HEK293T (cell line): ENCODE measurements at regions not wholly inside any gene's neighbourhood (a gene's known extent, or its start where the extent isn't known, plus 50 kb on each side); places are given as distances from the start of the nearest gene placed in this dataset.

Source experiments
- CTCF ChIA-PET: fragments of 350-600 bp; formaldehyde crosslinking; extraction: SDS; loops from one replicate; lab custom pipeline; 2021; ENCODE audit warnings: antibody characterized with exemption, inconsistent platforms; lab: Yijun Ruan, JAX
- POLR2A ChIA-PET: fragments of 350-600 bp; formaldehyde crosslinking; extraction: SDS; loops from one replicate; lab custom pipeline; 2020; ENCODE audit warnings: antibody characterized with exemption, inconsistent platforms; lab: Yijun Ruan, JAX
- DNase-seq: peaks from one replicate; pipeline ENCODE4 v3.0.0; 2012; ENCODE audit warnings: mixed read lengths; ENCODE audit errors: extremely low spot score
- ARNT ChIP-seq: fragments of 450-650 bp; IDR thresholded peaks from 2 replicates; pipeline ENCODE4 v1.6.1; 2017; ENCODE audit warnings: mild to moderate bottlenecking
- BHLHE40 ChIP-seq: fragments of 450-650 bp; IDR thresholded peaks from 2 replicates; pipeline ENCODE4 v1.6.1; 2016; ENCODE audit warnings: mild to moderate bottlenecking, moderate library complexity, borderline replicate concordance
- CTBP1 ChIP-seq: fragments of 450-650 bp; IDR thresholded peaks from 2 replicates; pipeline ENCODE4 v1.6.1; 2016; ENCODE audit warnings: borderline replicate concordance
- ELF4 ChIP-seq: fragments of 450-650 bp; IDR thresholded peaks from 2 replicates; pipeline ENCODE4 v1.6.1; 2017; ENCODE audit warnings: antibody characterized with exemption
- FOXA1 ChIP-seq: fragments of 450-650 bp; IDR thresholded peaks from 2 replicates; pipeline ENCODE4 v1.6.1; 2016; ENCODE audit warnings: mild to moderate bottlenecking
- FOXK2 ChIP-seq: fragments of 450-650 bp; IDR thresholded peaks from 2 replicates; pipeline ENCODE4 v1.6.1; 2016; ENCODE audit warnings: mild to moderate bottlenecking
- FOXM1 ChIP-seq: fragments of 450-650 bp; IDR thresholded peaks from 2 replicates; pipeline ENCODE4 v1.6.1; 2017; ENCODE audit warnings: mild to moderate bottlenecking, borderline replicate concordance
- HDGF ChIP-seq: fragments of 450-650 bp; IDR thresholded peaks from 2 replicates; pipeline ENCODE4 v1.6.1; 2017; ENCODE audit warnings: antibody characterized with exemption, borderline replicate concordance
- L3MBTL2 ChIP-seq: fragments of 450-650 bp; conservative IDR thresholded peaks from 2 replicates; pipeline ENCODE4 v1.6.1; 2016; ENCODE audit warnings: mild to moderate bottlenecking
- LEF1 ChIP-seq: fragments of 450-650 bp; IDR thresholded peaks from 2 replicates; pipeline ENCODE4 v1.6.1; 2017; ENCODE audit warnings: mild to moderate bottlenecking, borderline replicate concordance
- NFRKB ChIP-seq: fragments of 450-650 bp; IDR thresholded peaks from 2 replicates; pipeline ENCODE4 v1.6.1; 2016; ENCODE audit warnings: mild to moderate bottlenecking, moderate library complexity
- PKNOX1 ChIP-seq: fragments of 450-650 bp; IDR thresholded peaks from 2 replicates; pipeline ENCODE4 v1.6.1; 2016
- SP1 ChIP-seq: fragments of 450-650 bp; IDR thresholded peaks from 2 replicates; pipeline ENCODE4 v1.6.1; 2017
- SUZ12 ChIP-seq: fragments of 450-650 bp; IDR thresholded peaks from 2 replicates; pipeline ENCODE4 v1.6.1; 2016; ENCODE audit warnings: mild to moderate bottlenecking
- TARDBP ChIP-seq: fragments of 450-650 bp; IDR thresholded peaks from 2 replicates; pipeline ENCODE4 v1.6.1; 2016
- ZNF384 ChIP-seq: fragments of 450-650 bp; IDR thresholded peaks from 2 replicates; pipeline ENCODE4 v1.6.1; 2016

GRCh38 chr5:67286006-67286405 lies 89.4 kb upstream of the CD180 start:
- TF ChIP-seq NFRKB = no peak
- CTCF ChIA-PET = no interaction called here
- POLR2A ChIA-PET = no interaction called here
- no peak for DNase-seq

DNA sequence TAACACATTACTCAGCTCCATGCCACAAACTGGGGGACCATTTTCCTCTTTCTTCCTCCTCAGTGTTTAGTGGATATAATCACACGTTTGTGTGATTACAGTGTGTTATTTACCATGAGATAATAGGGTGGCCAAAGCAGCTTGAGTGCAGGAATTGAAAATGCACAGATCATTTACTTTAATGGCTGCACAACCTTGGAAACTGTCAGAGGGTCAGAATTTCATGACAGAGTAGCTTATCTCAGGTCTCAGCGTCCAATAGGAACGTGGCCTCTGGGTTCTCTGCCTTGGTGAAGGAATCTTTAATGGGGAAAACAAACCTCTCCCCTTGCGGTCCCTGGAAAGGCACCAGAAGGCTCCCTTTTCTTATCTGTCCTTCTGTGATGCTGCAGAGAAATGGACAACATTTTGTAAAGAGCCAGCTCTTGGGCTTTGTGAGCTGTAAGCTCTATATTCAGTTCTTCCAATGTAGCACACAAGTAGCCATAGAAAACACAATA lies 87.4 kb upstream of the CD180 start:
- TF ChIP-seq LEF1 = no peak
- TF ChIP-seq SP1 = no peak
- no peak for TF ChIP-seq PKNOX1
- TF ChIP-seq CTBP1 = no peak
- no peak for TF ChIP-seq FOXM1
- no peak for TF ChIP-seq ZNF384
- no peak for TF ChIP-seq ARNT
- ChIA-PET POLR2A (no interaction called here), CTCF (interaction anchor here (0.6 to 0.8 kb wide), 3 partner anchors 44 to 1364 kb away, joined by 3 read pairs; no protein-coding TSS in a partner anchor)
- no peak for DNase-seq

DNA sequence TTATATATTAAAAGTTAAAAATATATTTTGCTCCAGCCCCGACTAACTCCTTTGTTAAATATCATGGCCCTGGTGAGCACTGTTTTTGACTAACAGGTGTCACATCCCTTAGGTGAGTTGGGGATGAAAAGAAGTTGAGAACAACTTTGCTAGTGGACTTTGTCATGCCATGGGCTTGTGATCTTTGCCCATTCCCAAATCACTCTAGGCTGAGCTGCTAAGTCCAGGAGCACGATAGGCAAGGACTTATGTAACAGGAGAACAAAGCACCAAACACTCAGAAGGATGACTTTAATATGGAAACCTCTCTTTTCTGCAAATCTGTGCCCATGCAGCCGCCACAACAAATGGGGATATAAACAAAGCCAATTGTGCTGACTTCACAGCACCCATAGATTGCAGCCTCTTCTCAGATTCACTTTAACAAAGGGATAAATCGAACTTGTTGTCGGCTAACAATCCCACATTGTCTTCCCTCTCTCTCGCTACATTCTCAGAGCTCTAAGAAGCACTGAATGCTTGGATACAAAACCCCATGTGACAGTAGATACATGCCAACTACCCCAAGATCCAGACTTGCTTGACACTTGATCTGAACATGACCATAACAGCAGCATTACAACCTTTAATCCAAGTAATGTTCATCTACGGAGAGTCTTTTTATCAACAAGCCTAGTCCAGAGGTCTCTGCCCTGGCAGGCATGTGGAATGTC lies 86.8 kb upstream of the CD180 start:
- no peak for DNase-seq
- POLR2A ChIA-PET = no interaction called here
- CTCF ChIA-PET = interaction anchor here (0.6 to 0.8 kb wide), 2 partner anchors 44 to 312 kb away, joined by 3 read pairs; no protein-coding TSS in a partner anchor
- TF ChIP-seq ELF4 (no peak), ZNF384 (no peak), FOXM1 (no peak), L3MBTL2 (no peak), FOXA1 (no peak), PKNOX1 (no peak), LEF1 (no peak), HDGF (no peak), BHLHE40 (no peak), SP1 (no peak), TARDBP (no peak), ARNT (no peak), SUZ12 (no peak), NFRKB (no peak), FOXK2 (no peak), CTBP1 (no peak)

- no peak for DNase-seq
- CTCF ChIA-PET = no interaction called here
- POLR2A ChIA-PET = no interaction called here
- no peak for TF ChIP-seq ELF4
- TF ChIP-seq CTBP1 = no peak
- TF ChIP-seq FOXM1 = no peak
- TF ChIP-seq ARNT = no peak
- no peak for TF ChIP-seq NFRKB
- no peak for TF ChIP-seq FOXK2
- no peak for TF ChIP-seq LEF1
- TF ChIP-seq SP1 = no peak
- no peak for TF ChIP-seq TARDBP
- TF ChIP-seq ZNF384 = no peak
- no peak for TF ChIP-seq SUZ12
- no peak for TF ChIP-seq BHLHE40
- TF ChIP-seq L3MBTL2 = no peak
- no peak for TF ChIP-seq FOXA1
- no peak for TF ChIP-seq HDGF
- no peak for TF ChIP-seq PKNOX1
These were observed 85.3 kb upstream of the CD180 start for GRCh38 chr5:67281874-67282273.

DNA sequence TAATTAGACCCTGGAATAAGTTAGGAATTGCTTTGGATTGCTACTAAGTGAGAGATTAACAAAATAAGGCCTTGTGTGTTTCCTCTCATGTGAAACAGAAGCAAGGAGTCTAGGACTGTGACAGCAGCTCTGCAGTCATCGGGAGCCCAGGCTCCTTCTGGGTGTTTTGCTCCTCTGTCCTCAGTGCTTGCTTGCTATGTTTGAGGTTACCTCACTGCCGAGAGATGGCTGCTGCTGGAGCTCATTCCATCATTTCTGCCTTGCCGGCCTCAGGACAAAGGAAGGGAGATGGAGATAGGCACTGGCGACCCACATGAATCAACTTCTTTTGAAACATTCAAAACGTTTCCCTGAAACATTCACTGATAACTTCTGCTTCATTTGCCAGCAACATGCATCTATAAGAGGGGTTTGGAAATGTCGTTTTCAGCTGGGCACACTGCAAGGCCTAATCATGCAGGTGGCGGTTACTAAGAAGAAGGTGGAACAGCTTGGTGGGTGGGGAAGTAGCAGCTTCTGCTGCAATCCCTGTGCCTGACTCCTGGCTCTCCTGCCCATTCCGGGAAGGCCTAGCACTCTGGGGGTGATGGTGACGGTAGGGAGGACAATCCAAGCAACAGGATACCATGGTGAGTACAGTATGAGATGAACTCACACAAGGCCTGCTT lies 77.2 kb upstream of the CD180 start:
- TF ChIP-seq SUZ12 (no peak), L3MBTL2 (no peak), PKNOX1 (no peak), SP1 (no peak), ARNT (no peak), LEF1 (no peak)
- no peak for DNase-seq
- CTCF ChIA-PET = no interaction called here
- POLR2A ChIA-PET = no interaction called here
